ENCODE measurements at regions not wholly inside any gene's neighbourhood (a gene's known extent, or its start where the extent isn't known, plus 50 kb on each side); places are given as distances from the start of the nearest gene placed in this dataset.

- TF ChIP-seq CTCF (IDR thresholded peaks at IDR 0.05) = no peak
- TF ChIP-seq ZBTB33 (IDR thresholded peaks at IDR 0.05; ENCODE audit: borderline replicate concordance, low read depth) = no peak
- no peak for TF ChIP-seq USF1 (IDR thresholded peaks at IDR 0.05; ENCODE audit: borderline replicate concordance, low read depth)
- TF ChIP-seq USF2 (IDR thresholded peaks at IDR 0.05; ENCODE audit: borderline replicate concordance, low read depth, low read length) = no peak
- TF ChIP-seq TAF1 (IDR thresholded peaks at IDR 0.05; ENCODE audit: borderline replicate concordance, low read depth, low read length) = no peak
- no peak for TF ChIP-seq RFX5 (IDR thresholded peaks at IDR 0.05; ENCODE audit: low read length)
- TF ChIP-seq YY1 (IDR thresholded peaks at IDR 0.05; ENCODE audit: low read depth) = no peak
- TF ChIP-seq FOXM1 (IDR thresholded peaks at IDR 0.05; ENCODE audit: low read depth) = no peak
- TF ChIP-seq RCOR1 (IDR thresholded peaks at IDR 0.05; ENCODE audit: low read length) = no peak
- no peak for TF ChIP-seq POLR2AphosphoS5 (IDR thresholded peaks at IDR 0.05; ENCODE audit: low read depth, low read length)
- TF ChIP-seq CHD2 (IDR thresholded peaks at IDR 0.05; ENCODE audit: low read length, partially characterized antibody) = no peak
- no peak for TF ChIP-seq JUND (IDR thresholded peaks at IDR 0.05)
- no peak for TF ChIP-seq EZH2phosphoT487 (IDR thresholded peaks at IDR 0.05; ENCODE audit: borderline replicate concordance, low read depth)
- TF ChIP-seq REST (IDR thresholded peaks at IDR 0.05; ENCODE audit: low read depth, low read length) = no peak
Measured at GRCh38 chr6:115847671-115848070, 213.0 kb downstream of the FRK start.

All from SK-N-SH (cell line).